C4-2B (cell line): ENCODE measurements at regions not wholly inside any gene's neighbourhood (a gene's known extent, or its start where the extent isn't known, plus 50 kb on each side); places are given as distances from the start of the nearest gene placed in this dataset.
"Not testable (repeated sequence)": the region's sequence is repeated elsewhere in the genome, so short reads cannot be mapped to it uniquely, and the experiment has no call there.

Experiments
- H3K27ac ChIP-seq: fragments of 450-650 bp; 2 replicates; pipeline ENCODE4 v1.5.1; 2017
- CTCF ChIP-seq: fragments of 450-650 bp; conservative IDR thresholded peaks from 2 replicates; pipeline ENCODE4 v1.5.1; 2017; ENCODE audit warnings: mild to moderate bottlenecking
- ZFX ChIP-seq: fragments of 450-650 bp; IDR thresholded peaks from 2 replicates; pipeline ENCODE4 v1.6.1; 2017

GRCh38 chr17:14733376-14733775, 432.5 kb downstream of the HS3ST3B1 start:
- no peak overlapping the region for H3K27ac ChIP-seq
- no peak for TF ChIP-seq ZFX
- no peak for TF ChIP-seq CTCF

GRCh38 chr17:14732211-14732610, 431.3 kb downstream of the HS3ST3B1 start:
- no peak for TF ChIP-seq ZFX
- TF ChIP-seq CTCF = no peak
- no peak overlapping the region for H3K27ac ChIP-seq

- TF ChIP-seq CTCF = no peak
- no peak overlapping the region for H3K27ac ChIP-seq
These were observed 430.7 kb downstream of the HS3ST3B1 start for GRCh38 chr17:14731591-14731990.

GRCh38 chr17:14730821-14731220, 429.9 kb downstream of the HS3ST3B1 start:
- TF ChIP-seq ZFX = no peak
- no peak overlapping the region for H3K27ac ChIP-seq

- TF ChIP-seq CTCF (no peak), ZFX (no peak)
- no peak overlapping the region for H3K27ac ChIP-seq
These were observed 424.8 kb downstream of the HS3ST3B1 start for GRCh38 chr17:14725729-14726128.

- no peak overlapping the region for H3K27ac ChIP-seq
- TF ChIP-seq CTCF (no peak), ZFX (no peak)
These were observed 423.9 kb downstream of the HS3ST3B1 start for GRCh38 chr17:14724770-14725169.

- H3K27ac ChIP-seq = not testable (repeated sequence)
These were observed 422.5 kb downstream of the HS3ST3B1 start for GRCh38 chr17:14723349-14723748.

- TF ChIP-seq ZFX (no peak), CTCF (no peak)
- no peak overlapping the region for H3K27ac ChIP-seq
These were observed 419.1 kb downstream of the HS3ST3B1 start for GRCh38 chr17:14719942-14720341.

GRCh38 chr17:14717859-14718258, 417.0 kb downstream of the HS3ST3B1 start:
- H3K27ac ChIP-seq = no peak overlapping the region
- TF ChIP-seq ZFX = no peak
- no peak for TF ChIP-seq CTCF
